OCI-LY1 (cell line): ENCODE measurements at regions not wholly inside any gene's neighbourhood (a gene's known extent, or its start where the extent isn't known, plus 50 kb on each side); places are given as distances from the start of the nearest gene placed in this dataset.

Experiments used
- H2AFZ ChIP-seq: fragments of 200-600 bp; sonication (generic), shearing (Covaris generic); 2 replicates; pipeline ENCODE4 v1.6.0; 2014; ENCODE audit warnings: antibody characterized with exemption, mild to moderate bottlenecking, low read length
- H3F3A ChIP-seq: fragments of 200-600 bp; sonication (generic), shearing (Covaris generic); 2 replicates; pipeline ENCODE4 v1.6.0; 2014; ENCODE audit warnings: mild to moderate bottlenecking, antibody characterized with exemption, low read length, moderate library complexity; ENCODE audit not compliant: insufficient read depth
- H3K27ac ChIP-seq: fragments of 200-600 bp; sonication (generic); 2 replicates; pipeline ENCODE4 v1.5.1; 2014; ENCODE audit warnings: low read length, mixed run types, mild to moderate bottlenecking, low read depth; ENCODE audit not compliant: poor library complexity, severe bottlenecking
- H3K27me3 ChIP-seq: fragments of 200-600 bp; sonication (generic); 2 replicates; pipeline ENCODE4 v1.6.0; 2014; ENCODE audit warnings: antibody characterized with exemption, mild to moderate bottlenecking, low read length, moderate library complexity; ENCODE audit not compliant: insufficient read depth
- H3K36me3 ChIP-seq: fragments of 200-600 bp; sonication (generic); 2 replicates; pipeline ENCODE4 v1.6.1; 2014; ENCODE audit warnings: mild to moderate bottlenecking, antibody characterized with exemption, low read length, moderate library complexity, mixed read lengths; ENCODE audit not compliant: insufficient read depth
- H3K4me1 ChIP-seq: fragments of 200-600 bp; sonication (generic); 2 replicates; pipeline ENCODE4 v1.5.1; 2014; ENCODE audit warnings: mild to moderate bottlenecking, low read length, moderate library complexity; ENCODE audit not compliant: insufficient read depth, severe bottlenecking
- H3K4me2 ChIP-seq: fragments of 200-600 bp; sonication (generic), shearing (Covaris generic); 2 replicates; pipeline ENCODE4 v1.6.1; 2014; ENCODE audit warnings: low read length
- H3K4me3 ChIP-seq: fragments of 200-600 bp; sonication (generic); 2 replicates; pipeline ENCODE4 v1.5.1; 2014; ENCODE audit warnings: low read length, low read depth, mild to moderate bottlenecking, mixed read lengths; ENCODE audit not compliant: poor library complexity, severe bottlenecking
- H3K79me2 ChIP-seq: fragments of 200-600 bp; shearing (Covaris generic); 2 replicates; pipeline ENCODE4 v1.6.1; 2016; ENCODE audit warnings: mixed run types, low read length, mixed read lengths; ENCODE audit not compliant: insufficient read depth
- H3K9ac ChIP-seq: fragments of 200-600 bp; sonication (generic), shearing (Covaris generic); 2 replicates; pipeline ENCODE4 v1.6.1; 2014; ENCODE audit warnings: mild to moderate bottlenecking, low read length, mixed read lengths
- H3K9me2 ChIP-seq: fragments of 200-600 bp; sonication (generic), shearing (Covaris generic); 2 replicates; pipeline ENCODE4 v1.6.1; 2014; ENCODE audit warnings: low read depth, mild to moderate bottlenecking, low read length, mixed read lengths
- H3K9me3 ChIP-seq: fragments of 200-600 bp; shearing (Covaris generic); 2 replicates; pipeline ENCODE4 v1.6.1; 2014; ENCODE audit warnings: low read length, mixed read lengths
- H4K20me1 ChIP-seq: fragments of 200-600 bp; sonication (generic), shearing (Covaris generic); 2 replicates; pipeline ENCODE4 v1.6.0; 2016; ENCODE audit warnings: mild to moderate bottlenecking, low read length; ENCODE audit not compliant: insufficient read depth
- EZH2 ChIP-seq: fragments of 200-600 bp; sonication (generic), shearing (Covaris generic); IDR thresholded peaks from 2 replicates; pipeline ENCODE4 v1.8.0; 2017; ENCODE audit warnings: borderline replicate concordance, mixed run types, mild to moderate bottlenecking, antibody characterized with exemption, low read length, moderate library complexity, mixed read lengths
- TF ChIP-seq, protein P1 (sequence below): fragments of 200-600 bp; sonication (generic), shearing (Covaris generic); IDR thresholded peaks from 2 replicates; pipeline ENCODE4 v1.5.1; 2017; ENCODE audit warnings: mild to moderate bottlenecking, antibody characterized with exemption, low read length, moderate library complexity, mixed read lengths

DNA sequence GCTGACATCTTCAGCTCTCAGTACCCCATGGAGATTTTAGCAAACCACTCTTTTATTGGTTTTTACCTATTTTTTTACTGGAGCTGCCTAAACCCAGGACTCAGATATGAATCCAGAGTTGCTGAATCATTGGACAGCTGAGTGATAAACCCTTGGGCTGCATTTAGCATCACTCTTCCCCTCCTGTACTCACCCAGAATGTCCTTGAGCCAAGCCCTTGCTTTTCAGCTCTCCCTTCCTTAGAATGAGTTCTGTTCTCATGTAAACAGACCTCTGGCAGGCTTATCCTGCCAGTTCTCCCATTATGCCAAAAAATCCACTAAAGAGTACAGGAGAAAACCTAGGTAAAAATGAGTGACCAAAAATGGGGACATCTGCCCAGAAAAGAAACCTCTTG lies 200.1 kb upstream of the POU2AF2 start:
- Histone ChIP-seq H3K4me1 (peaks cover 13% of the 10 kb centered on the region), H3K4me2 (no peak overlapping the region), H3K36me3 (no peaks in the 10 kb centered on the region), H4K20me1 (no peaks in the 10 kb centered on the region), H3K9ac (no peak overlapping the region), H3K27me3 (no peaks in the 10 kb centered on the region), H3K9me3 (no peaks in the 10 kb centered on the region), H3K79me2 (no peaks in the 10 kb centered on the region), H3K27ac (no peak overlapping the region), H3K9me2 (no peaks in the 10 kb centered on the region), H3F3A (no peaks in the 10 kb centered on the region), H2AFZ (no peak overlapping the region), H3K4me3 (no peak overlapping the region)
- no peak for TF ChIP-seq EZH2
- TF ChIP-seq, protein P1, sequence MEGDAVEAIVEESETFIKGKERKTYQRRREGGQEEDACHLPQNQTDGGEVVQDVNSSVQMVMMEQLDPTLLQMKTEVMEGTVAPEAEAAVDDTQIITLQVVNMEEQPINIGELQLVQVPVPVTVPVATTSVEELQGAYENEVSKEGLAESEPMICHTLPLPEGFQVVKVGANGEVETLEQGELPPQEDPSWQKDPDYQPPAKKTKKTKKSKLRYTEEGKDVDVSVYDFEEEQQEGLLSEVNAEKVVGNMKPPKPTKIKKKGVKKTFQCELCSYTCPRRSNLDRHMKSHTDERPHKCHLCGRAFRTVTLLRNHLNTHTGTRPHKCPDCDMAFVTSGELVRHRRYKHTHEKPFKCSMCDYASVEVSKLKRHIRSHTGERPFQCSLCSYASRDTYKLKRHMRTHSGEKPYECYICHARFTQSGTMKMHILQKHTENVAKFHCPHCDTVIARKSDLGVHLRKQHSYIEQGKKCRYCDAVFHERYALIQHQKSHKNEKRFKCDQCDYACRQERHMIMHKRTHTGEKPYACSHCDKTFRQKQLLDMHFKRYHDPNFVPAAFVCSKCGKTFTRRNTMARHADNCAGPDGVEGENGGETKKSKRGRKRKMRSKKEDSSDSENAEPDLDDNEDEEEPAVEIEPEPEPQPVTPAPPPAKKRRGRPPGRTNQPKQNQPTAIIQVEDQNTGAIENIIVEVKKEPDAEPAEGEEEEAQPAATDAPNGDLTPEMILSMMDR, result no peak

DNA sequence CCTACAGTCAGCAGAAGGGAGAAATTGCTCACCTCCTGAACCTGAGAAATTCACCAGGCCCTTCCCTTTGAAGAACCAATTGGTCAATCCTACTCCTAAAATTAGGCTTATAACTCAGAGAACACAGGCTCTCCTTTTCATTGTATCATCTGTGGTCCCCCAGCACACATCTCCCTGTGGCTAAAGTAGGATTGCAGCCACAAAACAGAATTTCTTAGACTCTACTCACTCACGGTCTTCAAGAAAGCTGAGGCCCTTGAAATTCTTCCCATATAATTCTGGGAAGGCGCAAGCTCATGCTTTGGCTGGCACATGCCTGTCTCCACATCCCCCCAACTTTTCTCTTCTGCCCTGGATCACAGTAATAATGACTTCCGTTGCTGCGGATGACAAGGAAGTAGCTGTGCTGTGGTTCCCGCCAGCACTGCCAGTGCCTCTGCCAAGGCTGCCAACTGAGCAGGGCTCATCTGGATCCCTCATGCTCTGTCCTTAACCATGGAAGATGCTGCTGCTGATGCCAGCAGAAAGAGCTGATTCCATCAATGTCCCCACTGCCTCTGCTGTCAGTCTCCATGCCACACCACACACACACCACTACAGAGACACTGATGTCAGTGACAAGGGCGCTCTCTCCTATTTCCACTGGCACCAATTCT lies 200.6 kb upstream of the POU2AF2 start:
- H3K9me3 ChIP-seq, result no peaks in the 10 kb centered on the region
- no peaks in the 10 kb centered on the region for H3F3A ChIP-seq
- H3K79me2 ChIP-seq, result no peaks in the 10 kb centered on the region
- no peaks in the 10 kb centered on the region for H4K20me1 ChIP-seq
- no peak overlapping the region for H3K4me3 ChIP-seq
- no peaks in the 10 kb centered on the region for H3K9me2 ChIP-seq
- no peaks in the 10 kb centered on the region for H3K36me3 ChIP-seq
- H3K4me2 ChIP-seq, result no peak overlapping the region
- peaks cover 13% of the 10 kb centered on the region for H3K4me1 ChIP-seq
- H2AFZ ChIP-seq, result no peak overlapping the region
- no peaks in the 10 kb centered on the region for H3K27me3 ChIP-seq
- no peak overlapping the region for H3K9ac ChIP-seq
- H3K27ac ChIP-seq, result no peak overlapping the region
- TF ChIP-seq, protein P1, result no peak
- no peak for TF ChIP-seq EZH2

DNA sequence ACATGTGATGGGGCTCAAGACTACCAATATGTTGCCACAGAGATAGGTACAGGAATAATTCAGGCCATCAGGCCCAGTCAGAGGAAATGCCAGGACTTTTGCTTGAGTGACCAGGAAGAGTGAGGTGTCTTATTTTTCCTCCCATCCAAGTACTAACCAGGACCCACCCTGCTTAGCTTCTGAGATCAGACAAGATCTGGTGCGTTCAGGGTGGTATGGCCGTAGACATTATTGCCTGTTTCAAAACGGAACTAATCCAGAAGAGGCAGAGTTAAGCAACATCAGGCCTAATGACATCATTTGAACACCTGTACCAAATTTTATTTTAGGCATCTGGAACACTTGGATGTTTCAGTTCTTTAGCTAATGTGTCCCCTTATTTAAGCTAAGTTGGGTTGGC lies 205.5 kb upstream of the POU2AF2 start:
- no peak overlapping the region for H2AFZ ChIP-seq
- H3K27me3 ChIP-seq, result no peaks in the 10 kb centered on the region
- H3K9ac ChIP-seq, result no peak overlapping the region
- H3K79me2 ChIP-seq, result no peaks in the 10 kb centered on the region
- H3K27ac ChIP-seq, result no peak overlapping the region
- H4K20me1 ChIP-seq, result no peaks in the 10 kb centered on the region
- no peak for TF ChIP-seq EZH2
- TF ChIP-seq, protein P1, result no peak
- H3K4me2 ChIP-seq, result no peak overlapping the region
- H3F3A ChIP-seq, result no peaks in the 10 kb centered on the region
- H3K36me3 ChIP-seq, result no peaks in the 10 kb centered on the region
- peaks cover 4% of the 10 kb centered on the region for H3K4me1 ChIP-seq
- H3K9me3 ChIP-seq, result peaks cover 3% of the 10 kb centered on the region; the same call in 1 of the 2 replicates
- H3K4me3 ChIP-seq, result no peak overlapping the region
- no peaks in the 10 kb centered on the region for H3K9me2 ChIP-seq
